ENCODE measurements at regions not wholly inside any gene's neighbourhood (a gene's known extent, or its start where the extent isn't known, plus 50 kb on each side); places are given as distances from the start of the nearest gene placed in this dataset.

DNA sequence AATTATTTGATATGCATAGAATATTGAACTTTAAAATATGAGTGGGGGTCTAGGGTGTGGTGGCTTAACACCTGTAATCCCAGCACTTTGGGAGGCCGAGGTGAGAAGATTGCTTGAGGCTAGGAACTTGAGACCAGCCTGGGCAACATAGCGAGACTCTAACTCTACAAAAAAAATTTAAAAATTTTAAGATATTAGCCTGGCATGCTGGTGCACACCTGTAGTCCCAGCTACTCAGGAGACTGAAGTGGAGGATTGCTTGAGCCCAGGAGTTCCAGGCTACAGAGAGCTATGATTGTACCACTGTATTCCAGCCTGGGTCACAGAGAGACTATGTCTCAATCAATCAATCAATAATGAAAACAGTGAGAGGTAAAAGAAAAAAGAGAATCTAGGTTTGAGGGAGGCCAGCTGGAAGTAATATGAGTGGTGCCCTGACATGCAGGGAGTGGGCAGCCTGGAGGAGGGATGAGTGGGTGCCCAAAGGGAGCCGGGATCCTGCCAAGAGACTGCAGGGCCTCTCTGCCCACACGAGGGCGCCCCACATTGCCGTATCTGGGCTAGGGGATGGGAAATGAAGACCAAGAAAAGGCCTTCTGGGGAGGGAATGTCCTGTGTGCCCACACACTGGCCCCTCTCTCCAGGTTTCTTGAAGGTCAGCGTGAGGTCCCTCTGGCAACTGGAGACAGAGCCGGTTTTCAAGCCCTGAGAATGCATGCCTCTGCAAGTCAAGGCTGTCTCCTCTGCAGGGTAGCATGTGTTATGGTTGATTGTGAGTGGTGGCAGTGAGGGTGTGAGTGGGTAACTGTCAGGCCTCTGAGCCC lies 93.9 kb upstream of the PPM1J start:
- TF ChIP-seq CTCF (conservative IDR thresholded peaks at IDR 0.05 in 1 of 2, IDR thresholded peaks at IDR 0.05 in 1 of 2; ENCODE audit: low read depth in 1 of 2, low read length in 2 of 2) (peak; percentile 92 to 95), EZH2 (IDR thresholded peaks at IDR 0.05; ENCODE audit: low read length, missing control alignments) (no peak)
